ENCODE measurements at regions not wholly inside any gene's neighbourhood (a gene's known extent, or its start where the extent isn't known, plus 50 kb on each side); places are given as distances from the start of the nearest gene placed in this dataset.

GRCh38 chr4:43693876-43694275 lies 754.7 kb downstream of the KCTD8 start:
- Histone ChIP-seq H3K27ac (ENCODE audit: control insufficient read depth, insufficient read depth) (no peak overlapping the region), H3K9me3 (replicated peaks; ENCODE audit: control insufficient read depth, insufficient read depth, low read length) (no peaks in the 10 kb centered on the region), H4K20me1 (ENCODE audit: control insufficient read depth, insufficient read depth) (no peaks in the 10 kb centered on the region), H2AFZ (ENCODE audit: control insufficient read depth, low read depth, low read length) (no peak overlapping the region), H3K27me3 (replicated peaks in 1 of 2; ENCODE audit: control insufficient read depth in 2 of 2, insufficient read depth in 2 of 2, low read length in 1 of 2) (no peaks in the 10 kb centered on the region), H3K79me2 (ENCODE audit: control insufficient read depth, insufficient read depth, low read length) (no peaks in the 10 kb centered on the region), H3K9ac (ENCODE audit: control insufficient read depth, insufficient read depth, low read length) (no peak overlapping the region), H3K4me3 (no peak overlapping the region), H3K4me1 (ENCODE audit: control insufficient read depth, insufficient read depth, low read length) (no peaks in the 10 kb centered on the region), H3K36me3 (ENCODE audit: control insufficient read depth in 2 of 2, insufficient read depth in 2 of 2, low read length in 1 of 2) (no peaks in the 10 kb centered on the region), H3K4me2 (ENCODE audit: control insufficient read depth, insufficient read depth) (no peak overlapping the region)
- DNase-seq (ENCODE audit: low read depth, low spot score) (no peak), FAIRE-seq (no peak), ATAC-seq (no peak)
- POLR2A ChIA-PET, result no interaction called here
- CTCF ChIA-PET, result no interaction called here
- WGBS (ENCODE audit: insufficient coverage, insufficient replicate concordance, low lambda C conversion rate, missing lambda C conversion rate), result 0% methylated on average over 1 of the region's 1 CpG
- SMC1A ChIA-PET (ENCODE audit: uncharacterized antibody, unreplicated experiment), result no interaction called here
- in situ Hi-C loops (cut with MboI), result no loop called here
- RAD21 ChIA-PET (ENCODE audit: unreplicated experiment), result no interaction called here
- intact Hi-C loops (cut with micrococcal nuclease; ENCODE audit: unreplicated experiment), result no loop called here
- no TSS peak for BruUV-seq (replicated peaks)
- TF ChIP-seq IKZF2 (IDR thresholded peaks at IDR 0.05) (no peak), CREM (IDR thresholded peaks at IDR 0.05; ENCODE audit: low read depth) (no peak), ZNF274 (IDR thresholded peaks at IDR 0.05; ENCODE audit: insufficient read depth, insufficient read length) (no peak), SPI1 (IDR thresholded peaks at IDR 0.05; ENCODE audit: borderline replicate concordance, insufficient read depth, low read depth, low read length) (no peak), HDAC6 (IDR thresholded peaks at IDR 0.05; ENCODE audit: unreplicated experiment) (no peak), BRCA1 (IDR thresholded peaks at IDR 0.05; ENCODE audit: low read depth, low read length) (no peak), E4F1 (IDR thresholded peaks at IDR 0.05; ENCODE audit: borderline replicate concordance, partially characterized antibody) (no peak), NFYA (IDR thresholded peaks at IDR 0.05; ENCODE audit: borderline replicate concordance, low read depth, low read length) (no peak), SMC3 (IDR thresholded peaks at IDR 0.05; ENCODE audit: borderline replicate concordance, low read length) (no peak), CBX5 (IDR thresholded peaks at IDR 0.05; ENCODE audit: low read depth) (no peak), FOXM1 (IDR thresholded peaks at IDR 0.05; ENCODE audit: low read depth, low read length) (no peak), WRNIP1 (IDR thresholded peaks at IDR 0.05; ENCODE audit: borderline replicate concordance, low read depth, low read length) (no peak), ZZZ3 (IDR thresholded peaks at IDR 0.05; ENCODE audit: control insufficient read depth, insufficient read length, low read depth) (no peak), CBFB (IDR thresholded peaks at IDR 0.05; ENCODE audit: low read depth) (no peak), CBX3 (IDR thresholded peaks at IDR 0.05; ENCODE audit: borderline replicate concordance, low read depth) (no peak)
- TF ChIP-seq, protein P1, sequence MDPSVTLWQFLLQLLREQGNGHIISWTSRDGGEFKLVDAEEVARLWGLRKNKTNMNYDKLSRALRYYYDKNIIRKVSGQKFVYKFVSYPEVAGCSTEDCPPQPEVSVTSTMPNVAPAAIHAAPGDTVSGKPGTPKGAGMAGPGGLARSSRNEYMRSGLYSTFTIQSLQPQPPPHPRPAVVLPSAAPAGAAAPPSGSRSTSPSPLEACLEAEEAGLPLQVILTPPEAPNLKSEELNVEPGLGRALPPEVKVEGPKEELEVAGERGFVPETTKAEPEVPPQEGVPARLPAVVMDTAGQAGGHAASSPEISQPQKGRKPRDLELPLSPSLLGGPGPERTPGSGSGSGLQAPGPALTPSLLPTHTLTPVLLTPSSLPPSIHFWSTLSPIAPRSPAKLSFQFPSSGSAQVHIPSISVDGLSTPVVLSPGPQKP (IDR thresholded peaks at IDR 0.05; ENCODE audit: low read depth, low read length), result no peak
- TF ChIP-seq, protein P2, sequence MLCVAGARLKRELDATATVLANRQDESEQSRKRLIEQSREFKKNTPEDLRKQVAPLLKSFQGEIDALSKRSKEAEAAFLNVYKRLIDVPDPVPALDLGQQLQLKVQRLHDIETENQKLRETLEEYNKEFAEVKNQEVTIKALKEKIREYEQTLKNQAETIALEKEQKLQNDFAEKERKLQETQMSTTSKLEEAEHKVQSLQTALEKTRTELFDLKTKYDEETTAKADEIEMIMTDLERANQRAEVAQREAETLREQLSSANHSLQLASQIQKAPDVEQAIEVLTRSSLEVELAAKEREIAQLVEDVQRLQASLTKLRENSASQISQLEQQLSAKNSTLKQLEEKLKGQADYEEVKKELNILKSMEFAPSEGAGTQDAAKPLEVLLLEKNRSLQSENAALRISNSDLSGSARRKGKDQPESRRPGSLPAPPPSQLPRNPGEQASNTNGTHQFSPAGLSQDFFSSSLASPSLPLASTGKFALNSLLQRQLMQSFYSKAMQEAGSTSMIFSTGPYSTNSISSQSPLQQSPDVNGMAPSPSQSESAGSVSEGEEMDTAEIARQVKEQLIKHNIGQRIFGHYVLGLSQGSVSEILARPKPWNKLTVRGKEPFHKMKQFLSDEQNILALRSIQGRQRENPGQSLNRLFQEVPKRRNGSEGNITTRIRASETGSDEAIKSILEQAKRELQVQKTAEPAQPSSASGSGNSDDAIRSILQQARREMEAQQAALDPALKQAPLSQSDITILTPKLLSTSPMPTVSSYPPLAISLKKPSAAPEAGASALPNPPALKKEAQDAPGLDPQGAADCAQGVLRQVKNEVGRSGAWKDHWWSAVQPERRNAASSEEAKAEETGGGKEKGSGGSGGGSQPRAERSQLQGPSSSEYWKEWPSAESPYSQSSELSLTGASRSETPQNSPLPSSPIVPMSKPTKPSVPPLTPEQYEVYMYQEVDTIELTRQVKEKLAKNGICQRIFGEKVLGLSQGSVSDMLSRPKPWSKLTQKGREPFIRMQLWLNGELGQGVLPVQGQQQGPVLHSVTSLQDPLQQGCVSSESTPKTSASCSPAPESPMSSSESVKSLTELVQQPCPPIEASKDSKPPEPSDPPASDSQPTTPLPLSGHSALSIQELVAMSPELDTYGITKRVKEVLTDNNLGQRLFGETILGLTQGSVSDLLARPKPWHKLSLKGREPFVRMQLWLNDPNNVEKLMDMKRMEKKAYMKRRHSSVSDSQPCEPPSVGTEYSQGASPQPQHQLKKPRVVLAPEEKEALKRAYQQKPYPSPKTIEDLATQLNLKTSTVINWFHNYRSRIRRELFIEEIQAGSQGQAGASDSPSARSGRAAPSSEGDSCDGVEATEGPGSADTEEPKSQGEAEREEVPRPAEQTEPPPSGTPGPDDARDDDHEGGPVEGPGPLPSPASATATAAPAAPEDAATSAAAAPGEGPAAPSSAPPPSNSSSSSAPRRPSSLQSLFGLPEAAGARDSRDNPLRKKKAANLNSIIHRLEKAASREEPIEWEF (IDR thresholded peaks at IDR 0.05; ENCODE audit: insufficient replicate concordance, low read depth, low read length), result no peak

Data from GM12878 (cell line).